Psoas muscle (tissue), 7 donors: ENCODE measurements at regions not wholly inside any gene's neighbourhood (a gene's known extent, or its start where the extent isn't known, plus 50 kb on each side); places are given as distances from the start of the nearest gene placed in this dataset.

ENCODE experiments used
- ATAC-seq, 4 donors: fragments of 200-7000 bp; cut with Tn5 transposase; one replicate each; pipeline ENCODE4 v1.9.1; 2020; ENCODE audit warnings: moderate library complexity in 3 of 4, mild to moderate bottlenecking in 2 of 4
- DNase-seq, 2 donors: peaks; one replicate each; pipeline ENCODE4 v3.0.0-alpha.2; 2020
- H3K27ac ChIP-seq: fragments of 200-600 bp; one replicate; pipeline ENCODE4 v1.8.0; 2022
- H3K27me3 ChIP-seq, 3 donors: fragments of 200-600 bp in 1 of 3; one replicate each; pipeline versions ENCODE4 v1.6.1 to v1.8.0; 2013 to 2022; ENCODE audit warnings: low read length in 2 of 3, mild to moderate bottlenecking in 2 of 3, moderate library complexity in 1 of 3; ENCODE audit not compliant: insufficient read depth in 3 of 3
- H3K36me3 ChIP-seq, 2 donors: fragments of 200-600 bp in 1 of 2; one replicate each; pipeline versions ENCODE4 v1.6.1 to v1.8.0; 2013 to 2022; ENCODE audit warnings: low read depth in 1 of 2, mild to moderate bottlenecking in 1 of 2, moderate library complexity in 1 of 2; ENCODE audit not compliant: insufficient read depth in 1 of 2
- H3K4me1 ChIP-seq: fragments of 200-600 bp; one replicate; pipeline ENCODE4 v1.8.0; 2022
- H3K4me3 ChIP-seq: fragments of 200-600 bp; one replicate; pipeline ENCODE4 v1.8.0; 2022; ENCODE audit warnings: mild to moderate bottlenecking
- H3K9me3 ChIP-seq: fragments of 200-600 bp; one replicate; pipeline ENCODE4 v1.8.0; 2022
- CTCF ChIP-seq: fragments of 200-600 bp; IDR thresholded peaks from one replicate; pipeline ENCODE4 v1.8.0; 2022; ENCODE audit warnings: antibody characterized with exemption
- WGBS, 3 donors: extraction: QIAGEN DNeasy Blood & Tissue Kit; methylation state at CpG; one replicate each; pipeline versions ENCODE4 v1.1.6 to v1.1.7; 2013; 5-methylcytosine and 5-hydroxymethylcytosine counted together
- intact Hi-C, 2 donors: fragments of 100-400 bp; cut with DNase I; formaldehyde crosslinking; loops; one replicate each; pipeline versions ENCODE4 v1.11.0 to v1.14.2; 2022
- donor health status: healthy with polysubstance abuse.
- donor health status: DM: no; HTN: no; CAD: no; lungs with moderate emphysema.
- donor health status: Bipolar disorder and iron deficiency.
- donor health status: healthy.
- donor health status: DM: yes; HTN: yes; CAD: no.
- donor health status: DM: no; HTN: no; CAD: no.
- donor health status: DM: yes; HTN: yes; CAD: no.

GRCh38 chr4:8739317-8739716, 132.3 kb downstream of the HMX1 start:
- no peak for ATAC-seq

GRCh38 chr4:8738471-8738931, 133.1 kb downstream of the HMX1 start:
- ATAC-seq (no peak), DNase-seq (no peak)
- Histone ChIP-seq H3K4me3 (no peak overlapping the region), H3K27ac (no peak overlapping the region), H3K36me3 (no peaks in the 10 kb centered on the region), H3K27me3 (peaks cover 0 to 6% (median 3%) of the 10 kb centered on the region in 3 donors), H3K4me1 (no peaks in the 10 kb centered on the region), H3K9me3 (peaks cover 5% of the 10 kb centered on the region)
- 67 to 85% (median 77%) methylated on average over 13 to 15 of the region's 15 CpGs for WGBS, 3 donors
- intact Hi-C loops, result no loop called here
- no peak for TF ChIP-seq CTCF

More at GRCh38 chr4:8739317-8739716, 132.3 kb downstream of the HMX1 start:
- no peaks in the 10 kb centered on the region for H3K9me3 ChIP-seq
- H3K27ac ChIP-seq, result no peak overlapping the region
- TF ChIP-seq CTCF, result no peak
- intact Hi-C loops, result no loop called here
- DNase-seq, result no peak
- no peaks in the 10 kb centered on the region for H3K4me1 ChIP-seq
- H3K27me3 ChIP-seq, result peaks cover 0 to 9% (median 3%) of the 10 kb centered on the region in 3 donors
- no peaks in the 10 kb centered on the region for H3K36me3 ChIP-seq
- H3K4me3 ChIP-seq, result no peak overlapping the region
- 24 to 55% (median 34%) methylated on average over 11 of the region's 11 CpGs for WGBS, 3 donors

- DNase-seq, result peak in 1 of 2 donors; percentile 37
- intact Hi-C loops, result no loop called here
- Histone ChIP-seq H3K27ac (no peak overlapping the region), H3K9me3 (peaks cover 5% of the 10 kb centered on the region), H3K27me3 (peaks cover 0 to 6% (median 3%) of the 10 kb centered on the region in 3 donors), H3K4me1 (no peaks in the 10 kb centered on the region), H3K4me3 (no peak overlapping the region), H3K36me3 (no peaks in the 10 kb centered on the region)
- no peak for ATAC-seq
- TF ChIP-seq CTCF, result no peak
- 81 to 85% (median 83%) methylated on average over 23 of the region's 23 CpGs for WGBS, 3 donors
These were observed 133.9 kb downstream of the HMX1 start for GRCh38 chr4:8737601-8738279.

GRCh38 chr4:8737075-8737474, 134.6 kb downstream of the HMX1 start:
- no peak for TF ChIP-seq CTCF
- H3K27ac ChIP-seq, result no peak overlapping the region
- WGBS, 3 donors, result 86 to 90% (median 89%) methylated on average over 11 of the region's 11 CpGs
- no peaks in the 10 kb centered on the region for H3K36me3 ChIP-seq
- no peak for ATAC-seq
- H3K4me3 ChIP-seq, result no peak overlapping the region
- H3K9me3 ChIP-seq, result peaks cover 5% of the 10 kb centered on the region
- intact Hi-C loops, result no loop called here
- no peaks in the 10 kb centered on the region for H3K4me1 ChIP-seq
- H3K27me3 ChIP-seq, result peaks cover 0 to 6% (median 3%) of the 10 kb centered on the region in 3 donors
- no peak for DNase-seq
